WTC11 (cell line): ENCODE measurements at regions not wholly inside any gene's neighbourhood (a gene's known extent, or its start where the extent isn't known, plus 50 kb on each side); places are given as distances from the start of the nearest gene placed in this dataset.

Experiments used
- ATAC-seq: fragments of 200-7000 bp; cut with Tn5 transposase; 2 replicates; pipeline ENCODE4 v1.10.0; 2021; ENCODE audit warnings: mild to moderate bottlenecking, moderate library complexity
- CTCF ChIA-PET: fragments of 300-600 bp; sonication (Branson Sonifier 250); formaldehyde crosslinking; loops from one replicate; lab custom pipeline; 2021; ENCODE audit warnings: antibody characterized with exemption; lab: Charles Lee
- POLR2A ChIA-PET: fragments of 350-600 bp; sonication (Branson Sonifier 250); formaldehyde crosslinking; loops from one replicate; lab custom pipeline; 2021; ENCODE audit warnings: antibody characterized with exemption; lab: Charles Lee
- DNase-seq: peaks from one replicate; pipeline ENCODE4 v3.0.0; 2021; ENCODE audit warnings: low spot score
- H3K27ac Mint-ChIP-seq: 2 replicates; pipeline ENCODE4 v1.8.0; 2021; ENCODE audit warnings: mixed read lengths
- H3K27me3 Mint-ChIP-seq: 2 replicates; pipeline ENCODE4 v1.8.0; 2021; ENCODE audit warnings: low read depth, mild to moderate bottlenecking, moderate library complexity, mixed read lengths
- H3K36me3 Mint-ChIP-seq: 2 replicates; pipeline ENCODE4 v1.8.0; 2021; ENCODE audit warnings: mixed read lengths
- H3K4me1 Mint-ChIP-seq: 2 replicates; pipeline ENCODE4 v1.8.0; 2022; ENCODE audit warnings: mixed read lengths
- H3K4me3 Mint-ChIP-seq: 2 replicates; pipeline ENCODE4 v1.8.0; 2021; ENCODE audit warnings: mild to moderate bottlenecking, moderate library complexity, mixed read lengths
- H3K9me3 Mint-ChIP-seq: 2 replicates; pipeline ENCODE4 v1.8.0; 2021; ENCODE audit warnings: mixed read lengths
- ARID4B ChIP-seq: sonication (generic); formaldehyde crosslinking; IDR thresholded peaks from 2 replicates; pipeline ENCODE4 v1.8.0; 2023; ENCODE audit warnings: missing genetic modification reagents, mild to moderate bottlenecking, borderline replicate concordance
- ATF3 ChIP-seq: sonication (generic); formaldehyde crosslinking; conservative IDR thresholded peaks from 2 replicates; pipeline ENCODE4 v1.8.1; 2022; ENCODE audit warnings: mild to moderate bottlenecking, missing genetic modification reagents
- CDX4 ChIP-seq: fragments of 250-450 bp; sonication (Bioruptor Pico); IDR thresholded peaks from 2 replicates; pipeline ENCODE4 v1.9.0; 2021; ENCODE audit warnings: moderate library complexity, mild to moderate bottlenecking, inconsistent platforms, borderline replicate concordance
- FOXP4 ChIP-seq: sonication (generic); formaldehyde crosslinking; IDR thresholded peaks from 2 replicates; pipeline ENCODE4 v1.8.0; 2022; ENCODE audit warnings: mild to moderate bottlenecking, missing genetic modification reagents
- GABPB1 ChIP-seq: sonication (generic); formaldehyde crosslinking; IDR thresholded peaks from 2 replicates; pipeline ENCODE4 v1.8.1; 2023; ENCODE audit warnings: mild to moderate bottlenecking, missing genetic modification reagents
- GRHL2 ChIP-seq: fragments of 250-450 bp; sonication (Bioruptor Pico); IDR thresholded peaks from 2 replicates; pipeline ENCODE4 v1.8.0; 2022; ENCODE audit warnings: mild to moderate bottlenecking, moderate library complexity; ENCODE audit not compliant: insufficient replicate concordance, severe bottlenecking
- JAZF1 ChIP-seq: fragments of 250-450 bp; sonication (Bioruptor Pico); IDR thresholded peaks from 2 replicates; pipeline ENCODE4 v1.9.0; 2021; ENCODE audit warnings: moderate library complexity, mild to moderate bottlenecking, inconsistent platforms
- MLX ChIP-seq: sonication (generic); formaldehyde crosslinking; IDR thresholded peaks from 2 replicates; pipeline ENCODE4 v1.8.1; 2023; ENCODE audit warnings: mild to moderate bottlenecking, missing genetic modification reagents, moderate library complexity
- NR3C1 ChIP-seq: sonication (generic); formaldehyde crosslinking; conservative IDR thresholded peaks from 2 replicates; pipeline ENCODE4 v1.8.1; 2023; ENCODE audit warnings: low read depth, mild to moderate bottlenecking, missing genetic modification reagents
- OVOL2 ChIP-seq: fragments of 250-450 bp; sonication (Bioruptor Pico); IDR thresholded peaks from 2 replicates; pipeline ENCODE4 v1.9.0; 2021; ENCODE audit warnings: mild to moderate bottlenecking, borderline replicate concordance
- PRDM15 ChIP-seq: sonication (generic); formaldehyde crosslinking; IDR thresholded peaks from 2 replicates; pipeline ENCODE4 v1.8.0; 2022; ENCODE audit warnings: missing genetic modification reagents
- PRRX2 ChIP-seq: fragments of 250-450 bp; sonication (Bioruptor Pico); IDR thresholded peaks from 2 replicates; pipeline ENCODE4 v1.8.0; 2021; ENCODE audit warnings: mild to moderate bottlenecking
- SMAD4 ChIP-seq: sonication (generic); formaldehyde crosslinking; IDR thresholded peaks from 2 replicates; pipeline ENCODE4 v1.8.0; 2022; ENCODE audit warnings: mild to moderate bottlenecking, missing genetic modification reagents
- TEAD4 ChIP-seq: sonication (generic); formaldehyde crosslinking; IDR thresholded peaks from 2 replicates; pipeline ENCODE4 v1.8.0; 2022; ENCODE audit warnings: mild to moderate bottlenecking, missing genetic modification reagents
- ZMAT4 ChIP-seq: fragments of 250-450 bp; sonication (Bioruptor Pico); IDR thresholded peaks from 2 replicates; pipeline ENCODE4 v1.9.0; 2021; ENCODE audit warnings: mild to moderate bottlenecking
- ZNF121 ChIP-seq: sonication (generic); formaldehyde crosslinking; IDR thresholded peaks from 2 replicates; pipeline ENCODE4 v1.8.0; 2023; ENCODE audit warnings: missing genetic modification reagents
- ZNF281 ChIP-seq: sonication (generic); formaldehyde crosslinking; IDR thresholded peaks from 2 replicates; pipeline ENCODE4 v1.8.0; 2023; ENCODE audit warnings: mild to moderate bottlenecking, missing genetic modification reagents
- ZNF416 ChIP-seq: fragments of 250-450 bp; sonication (Bioruptor Pico); IDR thresholded peaks from 2 replicates; pipeline ENCODE4 v1.9.0; 2021; ENCODE audit warnings: mild to moderate bottlenecking, inconsistent platforms
- ZNF512 ChIP-seq: sonication (generic); formaldehyde crosslinking; IDR thresholded peaks from 2 replicates; pipeline ENCODE4 v1.8.1; 2022; ENCODE audit warnings: missing genetic modification reagents, borderline replicate concordance

GRCh38 chr9:13554626-13555025 lies 275.1 kb upstream of the MPDZ start:
- CTCF ChIA-PET: interaction anchor here (1.1 kb wide), 1 partner anchor 9 kb away, joined by 3 read pairs; no protein-coding TSS in a partner anchor
- ATAC-seq: no peak
- TF ChIP-seq MLX (CRISPR knock-in tag) (no peak), TEAD4 (no peak), OVOL2 (CRISPR knock-in tag) (no peak), GRHL2 (CRISPR knock-in tag) (no peak), ZNF416 (CRISPR knock-in tag) (no peak), JAZF1 (CRISPR knock-in tag) (no peak), GABPB1 (CRISPR knock-in tag) (no peak), FOXP4 (CRISPR knock-in tag) (no peak), SMAD4 (CRISPR knock-in tag) (no peak), ZNF121 (no peak), PRDM15 (CRISPR knock-in tag) (no peak), PRRX2 (CRISPR knock-in tag) (no peak), ZNF281 (CRISPR knock-in tag) (no peak), ATF3 (CRISPR knock-in tag) (no peak), ZNF512 (no peak), NR3C1 (CRISPR knock-in tag) (no peak), CDX4 (CRISPR knock-in tag) (no peak), ZMAT4 (CRISPR knock-in tag) (no peak), ARID4B (no peak)
- DNase-seq: no peak
- no peaks in the 10 kb centered on the region for H3K27me3 Mint-ChIP-seq
- H3K36me3 Mint-ChIP-seq: no peaks in the 10 kb centered on the region
- no peak overlapping the region for H3K4me3 Mint-ChIP-seq
- H3K9me3 Mint-ChIP-seq: no peaks in the 10 kb centered on the region
- H3K4me1 Mint-ChIP-seq: peaks cover 30% of the 10 kb centered on the region
- POLR2A ChIA-PET: no interaction called here
- no peak overlapping the region for H3K27ac Mint-ChIP-seq
